ENCODE measurements at regions not wholly inside any gene's neighbourhood (a gene's known extent, or its start where the extent isn't known, plus 50 kb on each side); places are given as distances from the start of the nearest gene placed in this dataset.
A peak's percentile ranks its signal among the peaks of the same experiment; 100 is the strongest.

DNA sequence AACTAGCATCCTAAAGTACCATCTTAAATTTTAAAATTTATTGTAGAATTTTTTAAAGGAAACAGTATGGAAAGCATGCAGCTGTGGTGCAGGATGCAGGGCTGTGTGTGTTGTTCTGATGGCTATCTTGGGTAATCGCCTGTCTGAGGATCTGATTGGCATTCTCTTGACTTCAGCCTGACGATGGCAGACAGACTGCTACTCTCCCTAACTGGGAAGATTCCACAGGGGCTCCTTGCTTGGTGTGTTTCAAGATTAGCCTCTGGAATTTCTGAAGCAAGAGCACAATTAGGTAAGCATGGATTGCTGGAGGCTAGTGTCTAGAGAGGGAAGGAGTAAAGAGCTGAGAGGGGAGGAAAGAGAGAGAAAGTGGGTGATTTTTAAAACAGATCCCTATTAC lies 696.8 kb upstream of the LRFN5 start:
- DNase-seq (ENCODE audit: low read depth, low spot score): no peak

DNA sequence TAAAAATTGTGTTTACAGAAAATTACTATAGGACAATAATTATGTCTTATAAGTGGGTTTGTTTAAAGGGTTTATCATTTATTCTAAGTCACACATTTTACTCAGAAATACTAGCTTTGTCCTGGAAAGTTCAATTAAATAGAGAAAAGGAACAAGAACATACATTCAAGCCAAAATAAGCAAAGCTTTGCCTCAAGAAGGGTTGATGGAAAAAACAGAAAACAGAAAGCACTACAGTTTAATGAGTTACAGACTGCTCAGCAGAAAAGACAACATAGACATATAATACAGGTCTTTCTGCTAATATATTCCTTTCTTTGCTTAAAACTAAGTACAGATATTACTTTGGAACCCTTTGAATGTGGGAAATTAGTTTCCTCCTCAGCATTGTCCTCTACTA lies 703.0 kb upstream of the LRFN5 start:
- no peak for DNase-seq (ENCODE audit: low read depth, low spot score)

DNA sequence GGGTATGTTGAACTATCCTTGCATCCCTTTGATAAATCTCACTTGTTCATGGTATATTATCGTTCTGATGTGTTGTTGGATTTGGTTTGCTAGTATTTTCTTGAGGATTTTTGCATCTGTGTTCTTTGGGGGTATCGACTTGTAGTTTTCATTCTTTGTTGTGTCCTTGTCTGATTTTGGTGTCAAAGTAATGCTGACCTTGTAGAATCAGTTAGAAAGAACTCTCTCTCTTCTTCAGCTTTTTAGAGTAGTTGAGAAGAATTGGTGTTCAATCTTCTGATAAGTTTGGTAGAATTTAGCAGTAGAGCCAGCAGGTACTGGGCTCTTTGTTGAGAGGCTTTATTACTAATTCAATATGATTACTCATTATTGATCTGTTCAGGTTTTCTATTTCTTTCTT lies 707.2 kb upstream of the LRFN5 start:
- no peak for DNase-seq (ENCODE audit: low read depth, low spot score)

DNA sequence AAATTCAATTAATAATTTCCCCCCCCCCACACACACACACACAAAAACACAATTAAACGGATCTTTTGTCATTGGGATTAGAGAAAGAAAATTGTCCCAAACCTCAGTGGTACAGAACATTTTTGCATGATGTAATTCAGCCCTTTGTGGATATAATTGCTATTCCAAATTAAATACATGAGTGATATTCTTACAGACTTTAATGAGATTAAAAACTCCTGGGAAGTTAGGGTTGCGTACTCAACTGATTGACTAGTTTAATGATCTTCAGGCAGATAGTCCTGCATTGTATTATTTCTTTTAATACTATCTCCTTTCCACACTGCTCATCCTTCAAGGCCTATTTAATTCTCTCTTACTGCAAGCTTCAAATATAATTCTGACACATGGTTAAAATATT lies 711.8 kb upstream of the LRFN5 start:
- DNase-seq (ENCODE audit: low read depth, low spot score): no peak

DNA sequence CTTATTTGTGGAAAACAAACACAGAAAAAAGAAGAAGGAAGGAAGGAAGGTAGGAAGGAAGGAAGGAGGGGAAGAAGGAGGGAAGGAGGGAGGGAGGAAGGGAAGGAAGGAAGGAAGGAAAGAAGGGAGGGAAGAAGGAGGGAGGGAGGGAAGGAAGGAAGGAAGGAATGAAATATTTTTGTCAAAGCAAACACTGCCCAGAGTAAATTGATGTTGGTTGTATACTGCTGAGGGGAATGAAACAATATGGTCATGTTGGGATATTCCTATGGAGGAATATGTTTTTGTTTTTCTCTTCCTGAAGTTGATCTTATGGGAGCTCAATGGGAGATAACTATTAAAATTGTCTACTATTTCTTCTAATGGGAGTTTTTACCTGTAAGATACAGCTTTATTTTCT lies 717.5 kb upstream of the LRFN5 start:
- DNase-seq (ENCODE audit: low read depth, low spot score): no peak

DNA sequence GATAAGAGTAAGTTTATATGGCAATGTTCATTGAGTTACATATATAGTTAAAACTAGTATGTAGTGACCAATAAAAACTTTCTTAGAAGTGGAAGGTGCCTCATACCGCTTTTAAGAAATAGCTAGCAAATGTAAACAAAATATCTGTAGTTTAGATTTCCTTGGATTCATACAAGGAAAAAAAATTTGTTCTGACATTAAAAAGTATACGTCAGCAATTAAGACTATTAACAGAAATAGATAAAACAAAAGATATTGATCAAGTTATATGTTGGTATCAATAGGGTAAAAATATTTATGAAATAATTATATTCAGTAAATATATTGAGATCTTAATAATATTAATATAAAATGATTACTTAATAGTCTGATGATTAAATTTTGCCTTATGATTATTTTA lies 718.8 kb upstream of the LRFN5 start:
- no peak for DNase-seq (ENCODE audit: low read depth, low spot score)

DNA sequence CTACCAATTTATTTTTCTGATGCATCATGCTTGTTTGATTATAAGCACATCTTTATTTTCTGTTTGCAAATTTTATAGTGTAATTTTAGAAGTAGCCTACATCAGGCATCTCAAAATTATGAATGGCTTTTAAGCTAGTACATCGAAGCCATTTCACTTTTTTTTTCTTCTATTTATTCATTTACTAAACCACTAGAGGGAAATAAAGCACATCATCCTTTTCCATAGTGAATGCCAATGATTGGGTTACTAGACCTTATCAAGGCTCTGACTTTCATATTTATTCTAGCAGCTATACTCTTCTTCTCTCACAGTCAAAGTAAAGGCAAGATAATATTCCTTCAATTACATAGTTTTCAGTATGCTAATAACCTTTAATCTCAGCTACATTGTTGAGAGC lies 736.4 kb upstream of the LRFN5 start:
- no peak for DNase-seq (ENCODE audit: low read depth, low spot score)

DNA sequence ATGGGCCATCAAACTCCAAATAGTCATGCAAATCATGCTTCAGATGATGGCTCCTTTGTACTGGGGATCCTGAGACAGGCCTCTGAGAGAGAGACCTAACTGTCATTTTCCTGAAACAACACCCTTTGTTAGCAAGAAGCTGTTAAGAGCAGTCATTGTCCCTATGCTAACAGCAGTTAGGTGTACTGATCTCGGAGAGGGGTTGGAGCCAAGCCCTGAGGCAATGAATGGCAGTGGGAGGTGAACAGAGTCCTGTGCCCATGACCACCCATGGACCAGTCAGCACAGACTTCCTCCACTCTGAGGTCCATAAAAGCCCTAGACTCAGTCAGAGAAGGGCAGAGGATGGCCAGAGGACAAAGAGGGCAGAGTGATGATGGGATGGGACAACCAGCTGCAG lies 747.6 kb upstream of the LRFN5 start:
- no peak for DNase-seq (ENCODE audit: low read depth, low spot score)

DNA sequence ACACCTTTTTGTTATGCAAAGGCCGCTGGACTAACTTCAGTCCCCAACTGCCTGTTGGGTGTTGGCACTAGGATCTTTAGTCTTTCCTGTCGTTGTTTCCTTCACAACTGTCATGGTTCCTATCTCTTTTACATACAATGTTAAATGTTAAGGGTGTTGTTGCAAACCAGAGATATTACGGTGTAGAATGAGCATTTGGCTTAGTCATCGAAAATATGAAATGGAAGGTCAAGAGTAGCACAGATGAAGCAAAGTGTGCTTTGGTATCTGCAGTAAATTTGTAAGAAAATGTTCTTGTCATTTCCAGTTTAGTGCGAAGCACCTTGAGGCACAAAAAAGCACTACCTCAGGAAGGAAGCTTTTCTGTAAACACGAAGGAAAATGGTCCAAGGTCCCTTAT lies 751.3 kb upstream of the LRFN5 start:
- DNase-seq (ENCODE audit: low read depth, low spot score): no peak

DNA sequence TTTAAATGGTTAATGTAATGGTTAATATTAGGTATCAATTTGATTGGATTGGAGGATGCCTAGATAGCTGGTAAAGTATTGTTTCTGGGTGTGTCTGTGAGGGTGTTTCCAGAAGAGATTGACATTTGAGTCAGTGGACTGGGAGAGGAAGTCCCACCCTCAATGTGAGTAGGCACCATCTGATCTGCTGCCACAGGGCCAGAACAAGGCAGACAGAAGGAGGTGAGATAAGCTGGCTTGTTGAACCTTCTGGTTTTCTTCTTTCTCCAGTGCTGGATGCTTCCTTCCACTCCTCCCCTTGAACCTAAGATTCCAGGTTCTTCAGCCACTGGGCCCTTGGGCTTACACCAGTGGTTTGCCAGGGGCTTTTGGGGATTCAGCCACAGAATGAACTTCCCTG lies 756.5 kb upstream of the LRFN5 start:
- DNase-seq (ENCODE audit: low read depth, low spot score): no peak

DNA sequence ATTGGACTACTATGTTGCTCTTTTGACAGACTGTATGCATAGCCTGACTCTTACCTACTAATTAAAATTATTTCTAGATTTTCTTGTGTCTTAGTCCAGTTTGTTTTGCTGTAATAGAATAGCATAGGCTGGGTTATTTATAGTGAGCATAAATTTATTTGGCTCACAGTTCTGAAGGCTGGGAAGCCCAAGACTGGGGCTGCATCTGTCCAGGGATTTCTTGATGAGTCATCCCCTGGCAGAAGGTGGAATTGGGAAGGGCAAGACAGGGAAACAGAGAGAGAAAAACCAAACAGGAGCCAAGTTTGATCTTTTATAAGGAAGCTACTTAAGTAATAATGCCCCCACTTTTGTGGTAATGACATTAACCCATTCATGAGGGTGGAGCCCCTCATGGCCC lies 759.2 kb upstream of the LRFN5 start:
- peak; percentile 0 for DNase-seq (ENCODE audit: low read depth, low spot score)

DNA sequence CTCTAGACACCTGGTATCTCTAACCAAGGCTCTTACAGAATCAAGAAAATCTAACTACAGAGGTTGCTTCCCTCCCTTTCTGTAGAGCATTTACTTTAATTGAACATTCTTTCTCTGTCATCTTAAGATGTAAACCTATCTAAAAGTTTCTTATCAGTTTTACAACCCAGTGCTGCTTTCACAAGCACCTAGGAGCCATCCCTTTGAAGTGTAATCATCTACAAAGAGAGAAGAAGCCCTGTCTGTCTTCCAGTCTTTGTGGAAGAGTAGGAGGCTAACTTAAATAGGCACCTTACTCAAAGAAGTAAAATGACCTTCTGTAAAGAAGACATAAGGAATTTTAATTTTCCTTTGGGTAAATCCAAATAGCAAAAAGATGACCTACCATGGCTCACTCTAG lies 763.9 kb upstream of the LRFN5 start:
- no peak for DNase-seq (ENCODE audit: low read depth, low spot score)

DNA sequence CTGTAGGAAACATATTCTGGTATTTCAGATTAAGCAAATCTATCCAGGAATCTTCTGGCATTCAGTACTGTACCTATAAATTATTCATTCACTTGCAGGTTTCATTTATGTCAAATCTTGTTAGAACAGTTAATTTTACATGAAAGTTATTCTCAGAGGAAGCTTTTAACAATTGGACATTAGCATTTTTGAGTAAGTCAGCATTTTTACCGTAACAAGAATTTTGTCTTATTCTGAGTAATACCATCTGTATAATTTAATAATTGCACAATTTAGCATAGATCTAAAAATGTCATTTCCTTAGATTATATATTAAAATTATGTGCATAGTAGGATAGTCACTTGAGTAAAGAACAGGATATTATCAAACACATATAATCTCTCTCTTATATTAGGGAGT lies 764.8 kb upstream of the LRFN5 start:
- DNase-seq (ENCODE audit: low read depth, low spot score): no peak

DNA sequence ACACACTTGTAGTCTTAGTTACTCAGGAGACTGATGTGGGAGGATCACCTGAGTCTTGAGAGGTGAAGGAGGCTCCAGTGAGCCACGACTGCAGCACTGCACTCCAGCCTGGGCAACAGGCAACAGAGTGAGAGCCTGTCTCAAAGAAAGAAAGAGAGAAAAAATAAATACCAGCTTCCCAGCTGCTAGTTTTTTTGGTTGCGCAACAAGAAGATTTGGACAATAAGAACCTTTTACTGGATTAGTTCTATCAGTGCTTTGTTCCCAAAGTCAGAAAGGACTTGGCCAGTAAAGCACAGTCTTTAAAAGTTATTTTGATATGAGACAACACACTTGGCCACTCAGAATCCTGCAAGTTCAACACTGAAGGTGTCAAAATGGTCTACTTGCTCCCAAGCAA lies 768.1 kb upstream of the LRFN5 start:
- DNase-seq (ENCODE audit: low read depth, low spot score): no peak

DNA sequence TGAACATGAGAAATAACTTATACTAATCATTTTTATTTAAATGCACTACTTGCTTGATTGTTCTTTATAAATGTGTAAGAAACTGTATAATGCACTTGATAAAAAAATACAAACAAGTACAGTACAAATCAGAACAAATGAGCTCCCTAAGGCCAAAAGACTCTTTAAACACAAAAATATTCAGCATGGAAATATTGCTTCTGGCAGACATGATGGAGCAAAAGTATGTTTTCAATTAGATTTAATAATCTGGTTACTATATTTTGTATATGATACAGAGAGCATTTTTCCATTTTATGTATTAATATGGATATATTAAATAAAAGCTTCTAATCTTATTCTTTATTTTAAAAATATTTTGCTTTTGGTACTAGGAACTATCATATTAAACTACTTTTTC lies 800.2 kb upstream of the LRFN5 start:
- no peak for DNase-seq (ENCODE audit: low read depth, low spot score)

DNA sequence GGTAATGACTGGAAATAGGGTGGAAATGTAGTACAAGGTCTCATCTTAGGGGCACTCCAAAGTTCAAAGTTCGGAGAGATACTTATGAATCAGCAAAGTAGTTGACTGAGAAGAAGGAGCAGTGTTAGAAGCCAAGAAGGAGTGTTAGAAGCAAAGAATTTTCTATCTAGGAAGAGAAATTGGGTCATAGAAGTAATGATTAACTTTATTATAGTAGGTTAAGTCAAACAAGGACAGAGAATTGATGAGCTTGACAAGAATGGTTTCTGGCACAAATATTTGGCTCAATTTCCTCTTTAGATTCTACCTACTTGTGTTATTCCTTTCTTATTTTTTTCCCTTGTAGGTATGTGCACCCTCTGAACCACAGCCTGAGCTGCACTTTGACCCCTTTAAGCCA lies 810.5 kb upstream of the LRFN5 start:
- DNase-seq (ENCODE audit: low read depth, low spot score): no peak

DNA sequence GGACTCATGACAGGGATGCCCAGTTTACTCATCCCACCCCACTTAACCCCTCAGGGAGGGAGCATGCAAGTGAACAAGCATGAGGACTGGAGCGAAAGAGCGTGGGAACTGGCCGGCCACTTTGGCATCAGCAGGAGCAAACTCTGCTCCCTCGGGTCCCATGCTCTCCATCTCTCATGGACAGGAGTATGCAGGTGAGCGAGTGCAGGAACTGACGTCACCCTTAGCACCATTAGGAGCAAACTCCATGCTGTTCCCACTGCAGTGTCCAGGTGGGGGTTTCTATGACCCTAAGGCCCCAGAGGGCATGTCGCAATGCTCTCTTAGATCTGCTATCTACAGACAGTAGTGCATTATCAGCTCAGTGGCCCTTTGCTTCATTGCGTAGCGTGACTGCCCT lies 821.8 kb upstream of the LRFN5 start:
- DNase-seq (ENCODE audit: low read depth, low spot score): no peak

DNA sequence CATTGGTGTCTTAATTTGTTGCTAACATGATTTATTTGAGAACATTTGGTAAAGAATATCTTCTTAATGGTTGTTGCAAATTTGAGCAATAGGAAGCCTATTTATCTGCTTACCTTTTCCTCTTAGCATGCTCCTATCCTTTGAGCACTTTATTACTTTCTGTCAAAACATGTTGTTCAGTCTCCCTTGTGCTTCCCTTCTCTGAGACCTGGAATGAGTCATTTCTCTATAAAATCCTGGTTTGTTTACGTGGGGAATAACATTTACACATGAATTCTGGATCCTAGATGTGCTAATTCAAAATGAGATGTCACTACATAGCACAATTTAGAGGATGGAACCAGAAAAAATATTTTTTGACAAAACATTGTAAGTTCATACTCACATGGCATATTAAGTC lies 844.0 kb upstream of the LRFN5 start:
- no peak for DNase-seq (ENCODE audit: low read depth, low spot score)

DNA sequence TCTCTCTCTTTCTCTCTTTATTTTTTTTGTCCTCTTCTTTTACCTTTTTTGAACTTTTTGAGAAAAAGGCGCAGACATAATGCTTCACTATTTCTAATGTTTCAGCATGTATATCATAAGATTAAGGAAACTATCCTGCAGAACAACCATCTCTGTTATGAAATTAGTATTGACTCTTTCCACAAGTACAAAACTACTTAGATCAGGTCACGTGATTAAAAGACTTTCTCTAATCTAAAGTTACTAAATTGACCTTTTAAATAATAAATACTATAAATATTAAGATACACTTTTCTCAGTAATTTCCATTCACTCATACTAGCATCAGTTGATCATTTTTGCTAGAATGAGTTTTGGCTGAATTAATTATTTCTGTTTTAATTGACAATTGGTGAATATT lies 844.5 kb upstream of the LRFN5 start:
- DNase-seq (ENCODE audit: low read depth, low spot score): no peak

DNA sequence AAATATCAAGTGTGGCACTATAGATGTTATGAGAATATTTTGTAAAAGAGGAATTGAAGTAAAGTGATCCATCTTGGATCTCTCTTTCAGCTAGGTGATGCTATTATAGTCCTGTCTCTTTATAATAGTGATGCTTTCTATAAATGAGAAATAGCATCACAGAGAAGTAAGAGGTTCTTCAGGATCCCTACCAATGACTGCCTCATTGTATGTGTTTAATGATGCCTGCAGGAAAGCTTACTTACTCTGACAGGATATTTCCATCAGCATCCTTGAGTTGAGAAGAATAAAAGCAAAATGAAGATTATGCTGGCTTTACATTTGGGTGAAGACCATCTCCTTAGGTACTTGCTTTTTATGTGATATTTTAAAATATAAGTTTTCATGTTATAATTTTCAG lies 846.0 kb upstream of the LRFN5 start:
- DNase-seq (ENCODE audit: low read depth, low spot score): no peak

DNA sequence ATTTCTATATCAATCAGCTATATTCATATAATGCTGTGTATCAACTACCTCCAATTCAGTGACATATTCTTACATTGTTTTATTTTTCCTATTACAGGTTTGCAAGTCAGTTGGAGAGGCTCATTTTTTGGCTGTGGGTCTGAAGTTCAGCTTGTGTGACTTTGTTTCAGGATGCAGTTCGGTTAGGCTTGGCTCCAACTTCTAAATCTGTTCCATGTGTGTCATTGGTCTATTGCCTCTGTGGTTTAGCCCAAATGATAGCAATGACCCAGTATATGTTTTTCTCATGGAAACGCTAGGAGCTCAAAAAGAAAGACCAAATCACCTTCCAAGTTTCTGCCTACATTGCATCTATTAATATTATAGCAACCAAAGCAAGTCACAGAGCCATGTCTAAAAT lies 848.6 kb upstream of the LRFN5 start:
- no peak for DNase-seq (ENCODE audit: low read depth, low spot score)

DNA sequence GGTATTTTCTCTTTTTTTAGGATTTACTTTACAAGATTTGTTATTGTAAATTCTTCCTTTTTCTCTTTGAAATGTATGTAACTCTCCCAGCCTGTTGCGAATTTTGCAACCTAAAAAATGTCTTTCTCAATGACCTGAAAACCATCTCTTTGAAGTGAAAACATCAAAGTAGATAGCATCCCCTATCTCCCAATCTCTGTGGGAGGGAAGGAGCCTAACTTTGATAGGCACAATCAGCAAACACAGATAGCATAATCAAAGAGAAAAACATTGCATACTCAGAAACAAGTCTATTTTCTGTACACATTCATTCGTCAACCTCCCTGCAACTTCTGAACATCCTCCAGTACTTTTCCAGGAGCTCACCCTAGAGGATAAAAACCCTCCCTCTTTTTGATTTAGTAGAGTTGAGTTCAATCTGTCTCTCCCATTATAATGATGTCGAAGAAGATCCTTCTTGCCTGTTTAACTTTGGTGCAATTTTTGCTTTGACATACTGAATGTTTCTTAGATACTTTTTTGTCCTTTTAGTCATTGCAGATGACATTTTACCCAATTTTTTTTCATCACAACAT lies 849.2 kb upstream of the LRFN5 start:
- no peak for DNase-seq (ENCODE audit: low read depth, low spot score)

DNA sequence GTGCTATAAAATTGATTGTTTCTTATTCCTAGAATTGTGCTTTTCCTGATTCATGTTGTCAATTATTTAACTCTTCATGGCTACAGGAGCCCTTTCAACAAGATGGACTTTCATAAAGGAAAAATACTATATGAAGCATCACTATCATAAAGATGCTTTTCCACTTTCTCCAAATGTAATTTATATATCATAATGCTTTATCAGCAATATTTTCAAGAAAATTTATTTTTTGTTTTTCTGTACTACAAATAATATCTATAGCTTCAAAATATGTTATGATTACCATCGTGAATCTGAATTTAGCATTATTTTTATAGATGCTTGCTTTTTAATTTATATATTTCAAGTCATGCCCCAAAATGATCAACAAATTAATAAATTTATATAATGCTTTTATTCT lies 873.5 kb upstream of the LRFN5 start:
- no peak for DNase-seq (ENCODE audit: low read depth, low spot score)

DNA sequence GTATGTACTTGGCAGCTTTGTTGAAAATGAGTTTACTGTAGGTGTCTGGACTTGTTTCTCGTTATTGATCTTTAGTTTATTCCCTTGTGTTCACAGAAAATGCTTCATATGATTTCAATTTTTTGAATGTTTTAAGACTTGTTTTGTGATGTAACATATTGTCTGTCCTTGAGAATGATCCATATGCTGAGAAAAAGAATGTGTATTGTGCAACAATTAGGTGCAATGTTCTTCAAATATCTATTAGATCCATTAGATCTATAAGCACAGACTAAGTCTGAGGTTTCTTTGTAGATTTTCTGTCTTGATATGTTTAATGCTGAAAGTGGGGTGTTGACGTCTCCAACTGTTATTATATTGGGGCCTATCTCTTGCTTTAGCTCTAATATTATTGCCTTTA lies 879.6 kb upstream of the LRFN5 start:
- no peak for DNase-seq (ENCODE audit: low read depth, low spot score)

DNA sequence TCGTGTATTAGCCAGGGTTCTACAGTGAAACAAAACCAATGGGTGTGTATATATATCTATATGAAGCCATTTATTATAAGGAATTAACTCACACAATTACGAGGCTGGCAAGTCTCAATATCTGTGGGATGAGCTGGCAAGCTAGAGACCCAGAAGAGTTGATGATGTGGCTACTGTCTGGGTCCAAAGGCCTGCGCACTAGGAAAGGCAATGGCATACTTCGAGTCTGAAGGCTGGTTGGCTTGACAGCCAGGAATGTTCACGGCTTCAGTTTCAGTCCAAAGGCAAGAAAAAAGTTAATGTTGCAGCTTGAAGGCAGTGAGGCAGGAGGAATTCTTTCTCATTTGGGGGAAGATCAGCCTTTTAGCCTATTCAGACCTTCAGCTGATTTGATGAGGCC lies 893.3 kb upstream of the LRFN5 start:
- DNase-seq (ENCODE audit: low read depth, low spot score): no peak
